ELR (cell line): ENCODE measurements at regions not wholly inside any gene's neighbourhood (a gene's known extent, or its start where the extent isn't known, plus 50 kb on each side); places are given as distances from the start of the nearest gene placed in this dataset.

Experiments used
- DNase-seq: peaks from one replicate; pipeline ENCODE4 v3.0.0-alpha.2; 2015; ENCODE audit warnings: low read depth

GRCh38 chr4:120431180-120431579 lies 364.5 kb upstream of the MAD2L1 start:
- DNase-seq = no peak

GRCh38 chr4:120418146-120418545 lies 351.5 kb upstream of the MAD2L1 start:
- DNase-seq = no peak

- DNase-seq = no peak
Observed at GRCh38 chr4:120415896-120416295, 349.2 kb upstream of the MAD2L1 start.

- no peak for DNase-seq
Observed at GRCh38 chr4:120406960-120407359, 340.3 kb upstream of the MAD2L1 start.

GRCh38 chr4:120403296-120403695 lies 336.6 kb upstream of the MAD2L1 start:
- no peak for DNase-seq

- no peak for DNase-seq
Observed at GRCh38 chr4:120400441-120400840, 333.8 kb upstream of the MAD2L1 start.

GRCh38 chr4:120399826-120400225 lies 333.2 kb upstream of the MAD2L1 start:
- DNase-seq = no peak

- no peak for DNase-seq
Observed at GRCh38 chr4:120395746-120396145, 329.1 kb upstream of the MAD2L1 start.

GRCh38 chr4:120355881-120356280 lies 289.2 kb upstream of the MAD2L1 start:
- no peak for DNase-seq

GRCh38 chr4:120354381-120354780 lies 287.7 kb upstream of the MAD2L1 start:
- no peak for DNase-seq

GRCh38 chr4:120353235-120353634 lies 286.6 kb upstream of the MAD2L1 start:
- no peak for DNase-seq

- no peak for DNase-seq
Observed at GRCh38 chr4:120352739-120353138, 286.1 kb upstream of the MAD2L1 start.

- no peak for DNase-seq
Observed at GRCh38 chr4:120348948-120349347, 282.3 kb upstream of the MAD2L1 start.

GRCh38 chr4:120348521-120348920 lies 281.9 kb upstream of the MAD2L1 start:
- no peak for DNase-seq

- DNase-seq = peak; percentile 1
Observed at GRCh38 chr4:120331486-120332370, 265.1 kb upstream of the MAD2L1 start.

- DNase-seq = no peak
Observed at GRCh38 chr4:120329386-120329785, 262.7 kb upstream of the MAD2L1 start.

GRCh38 chr4:120327276-120327675 lies 260.6 kb upstream of the MAD2L1 start:
- no peak for DNase-seq

- DNase-seq = no peak
Observed at GRCh38 chr4:120319046-120319767, 252.6 kb upstream of the MAD2L1 start.

GRCh38 chr4:120318196-120318846 lies 251.7 kb upstream of the MAD2L1 start:
- DNase-seq = no peak

GRCh38 chr4:120317713-120318112 lies 251.1 kb upstream of the MAD2L1 start:
- DNase-seq = no peak

- no peak for DNase-seq
Observed at GRCh38 chr4:120316416-120316815, 249.8 kb upstream of the MAD2L1 start.

- DNase-seq = no peak
Observed at GRCh38 chr4:120314969-120315368, 248.3 kb upstream of the MAD2L1 start.

GRCh38 chr4:120304801-120305200 lies 238.2 kb upstream of the MAD2L1 start:
- DNase-seq = no peak
